ENCODE measurements at regions not wholly inside any gene's neighbourhood (a gene's known extent, or its start where the extent isn't known, plus 50 kb on each side); places are given as distances from the start of the nearest gene placed in this dataset.

DNA sequence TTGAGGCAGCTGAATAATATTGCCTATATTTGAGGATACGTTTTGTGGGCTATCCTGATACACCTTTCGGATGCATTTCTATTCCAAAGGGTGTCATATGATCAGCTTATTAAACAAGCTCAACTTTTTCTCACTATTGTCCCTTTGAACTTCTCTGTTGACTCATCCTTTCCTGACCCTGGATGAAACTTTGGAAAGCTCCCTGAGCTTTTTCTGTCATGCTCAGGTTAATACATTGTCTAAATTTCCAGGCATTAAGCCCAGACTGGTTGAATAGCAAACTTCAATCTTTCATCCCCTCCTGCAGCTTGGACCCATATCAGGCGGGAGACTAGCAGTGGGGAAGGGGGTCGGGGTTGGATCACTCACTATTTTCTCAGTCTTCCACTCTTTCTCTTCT is 104.9 kb upstream of the PTPN3 start:
- no peak overlapping the region for H3K4me3 ChIP-seq (ENCODE audit: low read depth, low read length)
- no peak for DNase-seq (ENCODE audit: low read depth)
- TF ChIP-seq, protein P1, sequence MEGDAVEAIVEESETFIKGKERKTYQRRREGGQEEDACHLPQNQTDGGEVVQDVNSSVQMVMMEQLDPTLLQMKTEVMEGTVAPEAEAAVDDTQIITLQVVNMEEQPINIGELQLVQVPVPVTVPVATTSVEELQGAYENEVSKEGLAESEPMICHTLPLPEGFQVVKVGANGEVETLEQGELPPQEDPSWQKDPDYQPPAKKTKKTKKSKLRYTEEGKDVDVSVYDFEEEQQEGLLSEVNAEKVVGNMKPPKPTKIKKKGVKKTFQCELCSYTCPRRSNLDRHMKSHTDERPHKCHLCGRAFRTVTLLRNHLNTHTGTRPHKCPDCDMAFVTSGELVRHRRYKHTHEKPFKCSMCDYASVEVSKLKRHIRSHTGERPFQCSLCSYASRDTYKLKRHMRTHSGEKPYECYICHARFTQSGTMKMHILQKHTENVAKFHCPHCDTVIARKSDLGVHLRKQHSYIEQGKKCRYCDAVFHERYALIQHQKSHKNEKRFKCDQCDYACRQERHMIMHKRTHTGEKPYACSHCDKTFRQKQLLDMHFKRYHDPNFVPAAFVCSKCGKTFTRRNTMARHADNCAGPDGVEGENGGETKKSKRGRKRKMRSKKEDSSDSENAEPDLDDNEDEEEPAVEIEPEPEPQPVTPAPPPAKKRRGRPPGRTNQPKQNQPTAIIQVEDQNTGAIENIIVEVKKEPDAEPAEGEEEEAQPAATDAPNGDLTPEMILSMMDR (IDR thresholded peaks at IDR 0.05; ENCODE audit: control insufficient read depth, extremely low read depth, insufficient read depth), result no peak

DNA sequence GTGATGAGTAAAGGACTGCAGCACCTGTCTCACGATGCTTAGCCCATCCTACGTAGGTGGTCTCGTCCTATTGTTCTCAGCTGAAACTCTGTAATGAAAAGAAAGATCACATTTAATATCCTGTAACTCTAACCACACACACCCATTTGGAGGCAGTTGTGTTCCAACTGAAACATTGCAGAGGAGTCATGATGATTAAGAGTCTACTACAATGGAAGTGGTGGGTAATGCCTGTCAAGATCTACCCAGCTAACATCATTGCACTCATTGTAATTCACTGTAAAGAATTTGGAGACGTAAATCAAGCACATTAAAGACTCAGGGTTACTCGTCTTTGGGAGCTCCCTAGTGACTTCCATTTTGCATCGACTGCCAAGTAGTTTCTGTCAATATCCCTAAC is 106.0 kb upstream of the PTPN3 start:
- H3K4me3 ChIP-seq (ENCODE audit: low read depth, low read length), result no peak overlapping the region
- DNase-seq (ENCODE audit: low read depth), result no peak
- TF ChIP-seq, protein P1 (IDR thresholded peaks at IDR 0.05; ENCODE audit: control insufficient read depth, extremely low read depth, insufficient read depth), result no peak

DNA sequence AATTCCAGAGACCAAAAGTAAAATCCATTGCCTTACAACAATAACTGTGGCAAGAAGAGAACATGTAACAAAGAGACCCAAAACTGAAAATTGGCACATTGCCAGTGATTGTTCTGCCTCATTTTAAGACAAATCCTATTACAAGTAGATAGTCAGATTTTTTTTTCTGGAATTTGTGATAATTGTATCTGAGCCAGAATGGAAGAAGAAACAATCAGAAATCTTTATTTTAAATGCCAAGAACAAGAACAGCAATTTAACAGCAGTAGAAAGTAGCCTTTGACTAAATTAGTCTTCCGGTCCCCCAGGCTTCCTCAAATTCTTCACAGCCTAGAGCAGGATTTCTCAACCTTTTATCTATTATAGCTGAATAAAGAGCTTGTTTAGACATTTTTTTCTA is 106.7 kb upstream of the PTPN3 start:
- TF ChIP-seq, protein P1 (IDR thresholded peaks at IDR 0.05; ENCODE audit: control insufficient read depth, extremely low read depth, insufficient read depth), result no peak
- no peak overlapping the region for H3K4me3 ChIP-seq (ENCODE audit: low read depth, low read length)
- no peak for DNase-seq (ENCODE audit: low read depth)

DNA sequence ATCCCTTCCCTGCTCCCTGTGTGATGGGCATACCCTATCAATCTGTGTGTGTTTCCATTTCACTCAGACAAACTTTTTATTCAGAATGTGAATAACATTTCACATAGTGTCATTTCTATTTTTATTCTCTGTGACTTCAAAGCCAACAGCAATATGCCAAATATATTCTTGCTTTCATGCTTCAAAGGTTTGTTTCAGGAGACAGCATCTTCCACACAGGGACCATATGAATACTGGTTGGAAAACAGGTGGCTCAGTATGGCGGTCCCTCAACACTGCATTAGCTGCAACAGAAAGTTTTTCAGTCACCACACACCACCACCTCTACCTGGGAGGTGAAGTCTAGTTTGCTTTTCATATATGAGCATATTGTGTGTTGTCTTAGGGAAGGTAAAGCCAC is 111.0 kb upstream of the PTPN3 start:
- no peak for DNase-seq (ENCODE audit: low read depth)
- no peak overlapping the region for H3K4me3 ChIP-seq (ENCODE audit: low read depth, low read length)
- TF ChIP-seq, protein P1 (IDR thresholded peaks at IDR 0.05; ENCODE audit: control insufficient read depth, extremely low read depth, insufficient read depth), result no peak

DNA sequence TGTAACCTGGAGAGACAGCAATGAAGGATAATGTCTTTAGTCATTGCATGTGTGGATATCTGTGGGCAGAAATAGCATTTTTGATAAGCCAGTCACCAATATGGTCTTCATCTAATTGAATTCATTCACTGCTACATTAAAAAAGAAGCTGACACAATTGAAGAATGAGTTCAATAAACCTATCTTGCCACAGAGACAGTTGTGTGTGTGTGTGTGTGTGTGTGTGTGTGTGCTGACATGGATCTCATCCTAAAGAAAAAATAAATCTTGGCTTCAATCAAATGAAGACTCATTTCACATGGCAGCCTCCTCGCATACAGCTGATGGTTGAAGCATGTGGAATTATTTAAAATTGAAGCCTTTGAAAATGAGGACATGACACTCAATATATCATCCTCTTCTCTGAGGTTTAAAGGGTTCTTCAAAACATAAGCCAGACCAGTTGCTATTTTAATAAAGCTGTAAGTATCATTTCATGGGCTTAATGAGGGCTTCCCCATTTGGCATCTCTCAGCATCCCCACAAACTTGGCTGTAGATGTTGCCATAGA is 118.5 kb upstream of the PTPN3 start:
- TF ChIP-seq, protein P1 (IDR thresholded peaks at IDR 0.05; ENCODE audit: control insufficient read depth, extremely low read depth, insufficient read depth), result no peak
- no peak for DNase-seq (ENCODE audit: low read depth)
- H3K4me3 ChIP-seq (ENCODE audit: low read depth, low read length), result no peak overlapping the region

DNA sequence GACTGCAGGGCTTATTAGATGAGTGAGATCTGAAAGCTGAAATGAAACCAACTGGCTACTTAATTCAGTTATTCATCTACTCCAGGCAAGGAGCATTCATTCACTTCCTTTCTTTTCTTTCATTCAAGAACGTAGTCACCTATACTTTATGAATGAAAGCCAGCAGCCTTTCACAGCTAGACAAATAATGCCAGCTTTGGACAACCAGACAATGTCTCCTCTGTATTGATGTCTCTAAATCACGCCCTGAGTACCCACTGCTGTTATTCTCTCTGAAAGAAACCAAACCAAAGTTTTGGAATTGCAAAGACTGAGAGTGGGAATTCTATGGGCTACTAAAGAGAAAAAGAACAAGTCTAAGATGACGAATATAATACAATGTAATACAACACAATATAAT is 121.2 kb upstream of the PTPN3 start:
- no peak overlapping the region for H3K4me3 ChIP-seq (ENCODE audit: low read depth, low read length)
- no peak for DNase-seq (ENCODE audit: low read depth)
- TF ChIP-seq, protein P1 (IDR thresholded peaks at IDR 0.05; ENCODE audit: control insufficient read depth, extremely low read depth, insufficient read depth), result no peak

DNA sequence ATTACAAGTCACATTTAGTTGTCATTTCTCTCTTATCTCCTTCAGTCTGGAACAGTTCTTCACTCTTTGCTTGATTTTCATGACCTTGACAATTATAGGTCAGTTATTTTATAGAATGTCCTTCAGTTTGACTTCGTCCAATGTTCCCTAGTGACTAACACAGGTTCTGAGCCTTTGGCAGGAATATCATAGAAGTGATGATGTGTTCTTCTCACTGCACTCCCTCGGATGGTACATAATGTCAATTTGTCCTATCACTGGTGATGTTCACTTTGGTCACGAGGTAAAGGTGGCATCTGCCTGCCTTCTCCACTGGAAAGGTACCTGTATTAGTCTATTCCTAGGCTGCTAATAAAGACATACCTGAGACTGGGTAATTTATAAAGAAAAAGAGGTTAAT is 126.0 kb upstream of the PTPN3 start:
- TF ChIP-seq, protein P1 (IDR thresholded peaks at IDR 0.05; ENCODE audit: control insufficient read depth, extremely low read depth, insufficient read depth), result no peak
- no peak for DNase-seq (ENCODE audit: low read depth)
- H3K4me3 ChIP-seq (ENCODE audit: low read depth, low read length), result no peak overlapping the region

Data from LNCaP clone FGC (cell line).